Femur (tissue), 1 donor: ENCODE measurements at regions not wholly inside any gene's neighbourhood (a gene's known extent, or its start where the extent isn't known, plus 50 kb on each side); places are given as distances from the start of the nearest gene placed in this dataset.
"Not testable (repeated sequence)": the region's sequence is repeated elsewhere in the genome, so short reads cannot be mapped to it uniquely, and the experiment has no call there.

Experiments
- DNase-seq: peaks from one replicate; pipeline ENCODE4 v3.0.0-alpha.2; 2017

- no peak for DNase-seq
Measured at GRCh38 chr9:28378231-28378630, 805.0 kb upstream of the C9orf72 start.

- no peak for DNase-seq
Measured at GRCh38 chr9:28379082-28379481, 805.8 kb upstream of the C9orf72 start.

GRCh38 chr9:28389411-28389810 is 816.1 kb upstream of the C9orf72 start:
- no peak for DNase-seq

GRCh38 chr9:28394774-28395173 is 821.5 kb upstream of the C9orf72 start:
- DNase-seq: no peak

GRCh38 chr9:28396058-28396457 is 822.8 kb upstream of the C9orf72 start:
- DNase-seq: no peak

GRCh38 chr9:28407351-28407750 is 834.1 kb upstream of the C9orf72 start:
- no peak for DNase-seq

- no peak for DNase-seq
Measured at GRCh38 chr9:28409919-28410318, 836.6 kb upstream of the C9orf72 start.

- DNase-seq: no peak
Measured at GRCh38 chr9:28410411-28410810, 837.1 kb upstream of the C9orf72 start.

GRCh38 chr9:28413471-28413870 is 840.2 kb upstream of the C9orf72 start:
- DNase-seq: no peak

GRCh38 chr9:28423255-28423654 is 850.0 kb upstream of the C9orf72 start:
- no peak for DNase-seq

GRCh38 chr9:28435456-28435855 is 862.2 kb upstream of the C9orf72 start:
- no peak for DNase-seq

GRCh38 chr9:28439688-28440087 is 866.4 kb upstream of the C9orf72 start:
- DNase-seq: no peak

GRCh38 chr9:28443461-28443860 is 870.2 kb upstream of the C9orf72 start:
- DNase-seq: no peak

- no peak for DNase-seq
Measured at GRCh38 chr9:28444637-28445036, 871.4 kb upstream of the C9orf72 start.

GRCh38 chr9:28445211-28445610 is 871.9 kb upstream of the C9orf72 start:
- no peak for DNase-seq

GRCh38 chr9:28453918-28454317 is 880.6 kb upstream of the C9orf72 start:
- DNase-seq: no peak

- no peak for DNase-seq
Measured at GRCh38 chr9:28456861-28457260, 883.6 kb upstream of the C9orf72 start.

GRCh38 chr9:28464481-28465216 is 891.4 kb upstream of the C9orf72 start:
- no peak for DNase-seq

GRCh38 chr9:28471261-28471660 is 898.0 kb upstream of the C9orf72 start:
- no peak for DNase-seq

- no peak for DNase-seq
Measured at GRCh38 chr9:28487561-28487960, 914.3 kb upstream of the C9orf72 start.

GRCh38 chr9:28491121-28491520 is 917.8 kb upstream of the C9orf72 start:
- no peak for DNase-seq

- not testable (repeated sequence) for DNase-seq
Measured at GRCh38 chr9:28498168-28498567, 924.9 kb upstream of the C9orf72 start.

GRCh38 chr9:28502189-28502588 is 928.9 kb upstream of the C9orf72 start:
- DNase-seq: no peak

GRCh38 chr9:28502741-28503140 is 929.5 kb upstream of the C9orf72 start:
- DNase-seq: no peak

- DNase-seq: no peak
Measured at GRCh38 chr9:28503573-28503972, 930.3 kb upstream of the C9orf72 start.
